SHP77 (cell line): ENCODE measurements at regions not wholly inside any gene's neighbourhood (a gene's known extent, or its start where the extent isn't known, plus 50 kb on each side); places are given as distances from the start of the nearest gene placed in this dataset.
A peak's percentile ranks its signal among the peaks of the same experiment; 100 is the strongest.
"Not testable (repeated sequence)": the region's sequence is repeated elsewhere in the genome, so short reads cannot be mapped to it uniquely, and the experiment has no call there.

ENCODE experiments used
- DNase-seq, 2 experiments: peaks; one replicate each; lab custom pipeline; 2025; lab: John Stamatoyannopoulos, UW

- no peak for DNase-seq
Observed at GRCh38 chr1:233435622-233436021, 108.1 kb downstream of the MAP3K21 start.

GRCh38 chr1:233439721-233440120 is 112.2 kb downstream of the MAP3K21 start:
- no peak for DNase-seq

GRCh38 chr1:233440951-233441401 is 113.5 kb downstream of the MAP3K21 start:
- peak; percentile 50 to 70 for DNase-seq

GRCh38 chr1:233442026-233442780 is 114.7 kb downstream of the MAP3K21 start:
- no peak for DNase-seq

GRCh38 chr1:233443040-233443760 is 115.7 kb downstream of the MAP3K21 start:
- DNase-seq, result no peak

GRCh38 chr1:233444484-233444883 is 117.0 kb downstream of the MAP3K21 start:
- no peak for DNase-seq

GRCh38 chr1:233445737-233446136 is 118.2 kb downstream of the MAP3K21 start:
- DNase-seq, result no peak

GRCh38 chr1:233446935-233447334 is 119.4 kb downstream of the MAP3K21 start:
- no peak for DNase-seq

GRCh38 chr1:233448109-233448689 is 120.7 kb downstream of the MAP3K21 start:
- DNase-seq, result peak in 1 of 2 experiments; percentile 1

- no peak for DNase-seq
Observed at GRCh38 chr1:233452724-233453123, 125.2 kb downstream of the MAP3K21 start.

- no peak for DNase-seq
Observed at GRCh38 chr1:233453433-233454200, 126.1 kb downstream of the MAP3K21 start.

GRCh38 chr1:233459470-233459945 is 132.0 kb downstream of the MAP3K21 start:
- DNase-seq, result no peak

- DNase-seq, result no peak
Observed at GRCh38 chr1:233459968-233460367, 132.4 kb downstream of the MAP3K21 start.

GRCh38 chr1:233460692-233461091 is 133.2 kb downstream of the MAP3K21 start:
- DNase-seq, result no peak

- no peak for DNase-seq
Observed at GRCh38 chr1:233461847-233462246, 134.3 kb downstream of the MAP3K21 start.

GRCh38 chr1:233463333-233463732 is 135.8 kb downstream of the MAP3K21 start:
- DNase-seq, result no peak

GRCh38 chr1:233465745-233466343 is 138.3 kb downstream of the MAP3K21 start:
- no peak for DNase-seq

GRCh38 chr1:233470741-233471499 is 143.0 kb upstream of the KCNK1 start:
- no peak for DNase-seq

GRCh38 chr1:233471851-233472250 is 142.1 kb upstream of the KCNK1 start:
- DNase-seq, result not testable (repeated sequence)

- not testable (repeated sequence) for DNase-seq
Observed at GRCh38 chr1:233472796-233473195, 141.1 kb upstream of the KCNK1 start.
